OCI-LY3 (cell line): ENCODE measurements at regions not wholly inside any gene's neighbourhood (a gene's known extent, or its start where the extent isn't known, plus 50 kb on each side); places are given as distances from the start of the nearest gene placed in this dataset.

Experiments used
- H2AFZ ChIP-seq: fragments of 200-600, 300-600 bp; shearing (Covaris generic); 2 replicates; pipeline ENCODE4 v1.6.0; 2014; ENCODE audit warnings: antibody characterized with exemption, low read depth, low read length
- H3K27ac ChIP-seq: fragments of 200-600, 300-600 bp; sonication (generic); 2 replicates; pipeline ENCODE4 v1.5.1; 2014; ENCODE audit warnings: mild to moderate bottlenecking, low read length, moderate library complexity, mixed read lengths
- H3K27me3 ChIP-seq: fragments of 200-600, 300-600 bp; sonication (generic); 2 replicates; pipeline ENCODE4 v1.6.1; 2014; ENCODE audit warnings: low read depth, low read length, mixed read lengths
- H3K36me3 ChIP-seq: fragments of 200-600, 300-600 bp; sonication (generic); replicated peaks from 2 replicates; pipeline ENCODE3; 2014; ENCODE audit warnings: low read depth, low read length, mixed read lengths
- H3K4me1 ChIP-seq: fragments of 300-600, 200-600 bp; sonication (generic); 2 replicates; pipeline ENCODE4 v1.6.1; 2014; ENCODE audit warnings: low read length, mixed read lengths
- H3K4me2 ChIP-seq: fragments of 200-600, 300-600 bp; sonication (generic); 2 replicates; pipeline ENCODE4 v1.6.1; 2014; ENCODE audit warnings: low read length, mixed read lengths
- H3K4me3 ChIP-seq: fragments of 300-600, 200-600 bp; sonication (generic); 2 replicates; pipeline ENCODE4 v1.5.1; 2014; ENCODE audit warnings: antibody characterized with exemption, mild to moderate bottlenecking, low read length, moderate library complexity
- H3K79me2 ChIP-seq: fragments of 300-600, 200-600 bp; shearing (Covaris generic); 2 replicates; pipeline ENCODE4 v1.6.1; 2014; ENCODE audit warnings: mild to moderate bottlenecking, low read length, mixed read lengths
- H3K9ac ChIP-seq: fragments of 300-600, 200-600 bp; shearing (Covaris generic); 2 replicates; pipeline ENCODE4 v1.6.0; 2014; ENCODE audit warnings: mild to moderate bottlenecking, low read length, moderate library complexity
- H3K9me3 ChIP-seq: fragments of 200-600, 300-600 bp; shearing (Covaris generic); 2 replicates; pipeline ENCODE4 v1.6.1; 2014; ENCODE audit warnings: low read length, mixed read lengths; ENCODE audit not compliant: insufficient read depth
- H4K20me1 ChIP-seq: fragments of 200-600, 300-600 bp; sonication (generic); 2 replicates; pipeline ENCODE4 v1.6.1; 2016; ENCODE audit warnings: low read length, mixed read lengths; ENCODE audit not compliant: insufficient read depth
- CTCF ChIP-seq: fragments of 200-600, 300-600 bp; sonication (generic); IDR thresholded peaks from 2 replicates; pipeline ENCODE4 v1.5.1; 2014; ENCODE audit warnings: antibody characterized with exemption, low read length, low read depth
- EZH2phosphoT487 ChIP-seq: fragments of 200-600 bp; shearing (Covaris generic); IDR thresholded peaks from 2 replicates; pipeline ENCODE4 v1.6.1; 2018; ENCODE audit warnings: antibody characterized with exemption, mixed run types, low read depth

GRCh38 chr12:102694903-102695302, 214.5 kb upstream of the IGF1 start:
- no peaks in the 10 kb centered on the region for H4K20me1 ChIP-seq
- no peak for TF ChIP-seq EZH2phosphoT487
- no peak for TF ChIP-seq CTCF
- no peak overlapping the region for H3K27ac ChIP-seq
- no peaks in the 10 kb centered on the region for H3K9me3 ChIP-seq
- H3K4me1 ChIP-seq = no peaks in the 10 kb centered on the region
- H3K4me2 ChIP-seq = no peak overlapping the region
- no peak overlapping the region for H3K9ac ChIP-seq
- H3K79me2 ChIP-seq = no peaks in the 10 kb centered on the region
- H3K4me3 ChIP-seq = no peak overlapping the region
- H3K27me3 ChIP-seq = no peaks in the 10 kb centered on the region
- H2AFZ ChIP-seq = no peak overlapping the region
- no peaks in the 10 kb centered on the region for H3K36me3 ChIP-seq

GRCh38 chr12:102691773-102692555, 211.6 kb upstream of the IGF1 start:
- no peaks in the 10 kb centered on the region for H3K27me3 ChIP-seq
- H3K36me3 ChIP-seq = no peaks in the 10 kb centered on the region
- no peaks in the 10 kb centered on the region for H4K20me1 ChIP-seq
- no peak overlapping the region for H3K27ac ChIP-seq
- H3K4me3 ChIP-seq = no peak overlapping the region
- H3K79me2 ChIP-seq = no peaks in the 10 kb centered on the region
- no peak overlapping the region for H3K9ac ChIP-seq
- H3K9me3 ChIP-seq = no peaks in the 10 kb centered on the region
- H3K4me2 ChIP-seq = no peak overlapping the region
- H3K4me1 ChIP-seq = no peaks in the 10 kb centered on the region
- H2AFZ ChIP-seq = no peak overlapping the region
- TF ChIP-seq CTCF (no peak), EZH2phosphoT487 (no peak)

- H2AFZ ChIP-seq = no peak overlapping the region
- no peak overlapping the region for H3K27ac ChIP-seq
- no peaks in the 10 kb centered on the region for H3K36me3 ChIP-seq
- no peak overlapping the region for H3K4me2 ChIP-seq
- no peaks in the 10 kb centered on the region for H3K27me3 ChIP-seq
- no peak for TF ChIP-seq EZH2phosphoT487
- TF ChIP-seq CTCF = no peak
- no peak overlapping the region for H3K4me3 ChIP-seq
- no peaks in the 10 kb centered on the region for H3K9me3 ChIP-seq
- no peaks in the 10 kb centered on the region for H4K20me1 ChIP-seq
- no peak overlapping the region for H3K9ac ChIP-seq
- H3K4me1 ChIP-seq = no peaks in the 10 kb centered on the region
- H3K79me2 ChIP-seq = no peaks in the 10 kb centered on the region
Measured at GRCh38 chr12:102690253-102690652, 209.9 kb upstream of the IGF1 start.

GRCh38 chr12:102689701-102690100, 209.3 kb upstream of the IGF1 start:
- Histone ChIP-seq H3K4me2 (no peak overlapping the region), H4K20me1 (no peaks in the 10 kb centered on the region), H3K27ac (no peak overlapping the region), H3K4me3 (no peak overlapping the region), H3K36me3 (no peaks in the 10 kb centered on the region), H3K9ac (no peak overlapping the region), H3K9me3 (no peaks in the 10 kb centered on the region), H2AFZ (no peak overlapping the region), H3K27me3 (no peaks in the 10 kb centered on the region), H3K4me1 (no peaks in the 10 kb centered on the region), H3K79me2 (no peaks in the 10 kb centered on the region)
- TF ChIP-seq EZH2phosphoT487 (no peak), CTCF (no peak)
